ENCODE measurements at regions not wholly inside any gene's neighbourhood (a gene's known extent, or its start where the extent isn't known, plus 50 kb on each side); places are given as distances from the start of the nearest gene placed in this dataset.

DNA sequence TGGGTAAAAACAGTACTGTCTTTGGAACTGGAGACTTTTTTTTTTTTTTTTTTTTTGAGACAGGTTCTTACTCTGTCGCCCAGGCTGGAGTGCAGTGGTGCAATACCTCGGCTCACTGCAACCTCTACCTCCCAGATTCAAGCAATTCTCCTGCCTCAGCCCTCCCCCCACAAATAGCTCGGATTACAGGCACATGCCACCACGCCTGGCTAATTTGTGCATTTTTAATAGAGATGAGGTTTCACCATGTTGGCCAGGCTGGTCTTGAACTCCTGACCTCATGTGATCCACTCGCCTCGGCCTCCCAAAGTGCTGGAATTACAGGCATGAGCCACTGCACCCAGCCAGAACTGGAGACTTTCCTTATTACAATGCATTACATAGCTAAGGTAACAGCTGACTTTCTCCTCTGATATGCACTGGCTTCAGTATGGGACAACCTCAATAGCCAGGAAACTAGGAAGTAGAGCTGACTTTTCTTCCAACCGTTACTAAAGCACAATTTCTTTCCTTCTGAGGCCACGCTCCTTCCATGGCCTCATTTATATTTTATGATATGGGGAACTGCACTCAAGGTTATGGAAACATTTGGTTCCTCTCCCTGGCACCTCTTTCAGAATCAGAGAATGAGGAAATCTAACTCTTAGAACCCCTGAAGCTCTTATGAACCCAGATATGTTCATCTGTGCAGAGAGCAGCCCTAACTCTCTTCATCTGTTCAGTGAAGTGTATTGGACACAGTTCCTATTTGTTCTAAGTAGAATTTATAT is 53.5 kb upstream of the FAM9B start:
- H3K9me3 ChIP-seq, result no peaks in the 10 kb centered on the region
- TF ChIP-seq POLR2A (IDR thresholded peaks at IDR 0.05), result no peak
- TF ChIP-seq, protein P1, sequence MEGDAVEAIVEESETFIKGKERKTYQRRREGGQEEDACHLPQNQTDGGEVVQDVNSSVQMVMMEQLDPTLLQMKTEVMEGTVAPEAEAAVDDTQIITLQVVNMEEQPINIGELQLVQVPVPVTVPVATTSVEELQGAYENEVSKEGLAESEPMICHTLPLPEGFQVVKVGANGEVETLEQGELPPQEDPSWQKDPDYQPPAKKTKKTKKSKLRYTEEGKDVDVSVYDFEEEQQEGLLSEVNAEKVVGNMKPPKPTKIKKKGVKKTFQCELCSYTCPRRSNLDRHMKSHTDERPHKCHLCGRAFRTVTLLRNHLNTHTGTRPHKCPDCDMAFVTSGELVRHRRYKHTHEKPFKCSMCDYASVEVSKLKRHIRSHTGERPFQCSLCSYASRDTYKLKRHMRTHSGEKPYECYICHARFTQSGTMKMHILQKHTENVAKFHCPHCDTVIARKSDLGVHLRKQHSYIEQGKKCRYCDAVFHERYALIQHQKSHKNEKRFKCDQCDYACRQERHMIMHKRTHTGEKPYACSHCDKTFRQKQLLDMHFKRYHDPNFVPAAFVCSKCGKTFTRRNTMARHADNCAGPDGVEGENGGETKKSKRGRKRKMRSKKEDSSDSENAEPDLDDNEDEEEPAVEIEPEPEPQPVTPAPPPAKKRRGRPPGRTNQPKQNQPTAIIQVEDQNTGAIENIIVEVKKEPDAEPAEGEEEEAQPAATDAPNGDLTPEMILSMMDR (IDR thresholded peaks at IDR 0.05), result no peak
- H3K4me3 ChIP-seq, result no peak overlapping the region
- H3K4me1 ChIP-seq, result no peaks in the 10 kb centered on the region
- H3K36me3 ChIP-seq, result no peaks in the 10 kb centered on the region
- no peak overlapping the region for H3K27ac ChIP-seq
- ATAC-seq (no peak), DNase-seq (no peak)
- intact Hi-C loops (cut with DNase I), result no loop called here
- no peaks in the 10 kb centered on the region for H3K27me3 ChIP-seq
- WGBS (ENCODE audit: insufficient coverage, low coverage, low lambda C conversion rate, missing lambda C conversion rate), result 50% methylated on average over 8 of the region's 8 CpGs

- H3K27ac ChIP-seq, result no peak overlapping the region
- DNase-seq (no peak), ATAC-seq (no peak)
- intact Hi-C loops (cut with DNase I), result no loop called here
- no peak overlapping the region for H3K4me3 ChIP-seq
- 90% methylated on average over 2 of the region's 2 CpGs for WGBS (ENCODE audit: insufficient coverage, low coverage, low lambda C conversion rate, missing lambda C conversion rate)
- no peaks in the 10 kb centered on the region for H3K9me3 ChIP-seq
- no peak for TF ChIP-seq POLR2A (IDR thresholded peaks at IDR 0.05)
- TF ChIP-seq, protein P1 (IDR thresholded peaks at IDR 0.05), result no peak
- no peaks in the 10 kb centered on the region for H3K27me3 ChIP-seq
- no peaks in the 10 kb centered on the region for H3K36me3 ChIP-seq
- no peaks in the 10 kb centered on the region for H3K4me1 ChIP-seq
These were observed 55.0 kb upstream of the FAM9B start for GRCh38 chrX:9088896-9089295.

GRCh38 chrX:9090766-9091165 is 56.8 kb upstream of the FAM9B start:
- intact Hi-C loops (cut with DNase I), result no loop called here
- WGBS (ENCODE audit: insufficient coverage, low coverage, low lambda C conversion rate, missing lambda C conversion rate), result 67% methylated on average over 1 of the region's 1 CpG
- TF ChIP-seq, protein P1 (IDR thresholded peaks at IDR 0.05), result no peak
- TF ChIP-seq POLR2A (IDR thresholded peaks at IDR 0.05), result no peak
- Histone ChIP-seq H3K4me3 (no peak overlapping the region), H3K27ac (no peak overlapping the region), H3K27me3 (no peaks in the 10 kb centered on the region), H3K9me3 (no peaks in the 10 kb centered on the region), H3K36me3 (no peaks in the 10 kb centered on the region), H3K4me1 (no peaks in the 10 kb centered on the region)
- DNase-seq (no peak), ATAC-seq (no peak)

GRCh38 chrX:9091258-9091657 is 57.3 kb upstream of the FAM9B start:
- WGBS (ENCODE audit: insufficient coverage, low coverage, low lambda C conversion rate, missing lambda C conversion rate), result 66% methylated on average over 4 of the region's 4 CpGs
- Histone ChIP-seq H3K36me3 (no peaks in the 10 kb centered on the region), H3K27me3 (no peaks in the 10 kb centered on the region), H3K4me1 (no peaks in the 10 kb centered on the region), H3K9me3 (no peaks in the 10 kb centered on the region), H3K27ac (no peak overlapping the region), H3K4me3 (no peak overlapping the region)
- intact Hi-C loops (cut with DNase I), result no loop called here
- DNase-seq (no peak), ATAC-seq (no peak)
- TF ChIP-seq, protein P1 (IDR thresholded peaks at IDR 0.05), result no peak
- TF ChIP-seq POLR2A (IDR thresholded peaks at IDR 0.05), result no peak

All from right lobe of liver (tissue), 6 donors.